PC-9 (cell line): ENCODE measurements at regions not wholly inside any gene's neighbourhood (a gene's known extent, or its start where the extent isn't known, plus 50 kb on each side); places are given as distances from the start of the nearest gene placed in this dataset.

Experiments
- EZH2 ChIP-seq: fragments of 200-600 bp; sonication (generic); IDR thresholded peaks from 2 replicates; pipeline ENCODE4 v1.8.0; 2017; ENCODE audit warnings: antibody characterized with exemption, low read depth
- TF ChIP-seq, protein P1 (sequence below): fragments of 200-600 bp; sonication (generic); conservative IDR thresholded peaks from 2 replicates; pipeline ENCODE4 v1.6.1; 2017; ENCODE audit warnings: mixed run types, antibody characterized with exemption, mild to moderate bottlenecking, moderate library complexity

GRCh38 chr13:110045919-110046318, 259.5 kb upstream of the IRS2 start:
- TF ChIP-seq, protein P1, sequence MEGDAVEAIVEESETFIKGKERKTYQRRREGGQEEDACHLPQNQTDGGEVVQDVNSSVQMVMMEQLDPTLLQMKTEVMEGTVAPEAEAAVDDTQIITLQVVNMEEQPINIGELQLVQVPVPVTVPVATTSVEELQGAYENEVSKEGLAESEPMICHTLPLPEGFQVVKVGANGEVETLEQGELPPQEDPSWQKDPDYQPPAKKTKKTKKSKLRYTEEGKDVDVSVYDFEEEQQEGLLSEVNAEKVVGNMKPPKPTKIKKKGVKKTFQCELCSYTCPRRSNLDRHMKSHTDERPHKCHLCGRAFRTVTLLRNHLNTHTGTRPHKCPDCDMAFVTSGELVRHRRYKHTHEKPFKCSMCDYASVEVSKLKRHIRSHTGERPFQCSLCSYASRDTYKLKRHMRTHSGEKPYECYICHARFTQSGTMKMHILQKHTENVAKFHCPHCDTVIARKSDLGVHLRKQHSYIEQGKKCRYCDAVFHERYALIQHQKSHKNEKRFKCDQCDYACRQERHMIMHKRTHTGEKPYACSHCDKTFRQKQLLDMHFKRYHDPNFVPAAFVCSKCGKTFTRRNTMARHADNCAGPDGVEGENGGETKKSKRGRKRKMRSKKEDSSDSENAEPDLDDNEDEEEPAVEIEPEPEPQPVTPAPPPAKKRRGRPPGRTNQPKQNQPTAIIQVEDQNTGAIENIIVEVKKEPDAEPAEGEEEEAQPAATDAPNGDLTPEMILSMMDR = no peak
- no peak for TF ChIP-seq EZH2
